Left colon (tissue), 2 donors: ENCODE measurements at regions not wholly inside any gene's neighbourhood (a gene's known extent, or its start where the extent isn't known, plus 50 kb on each side); places are given as distances from the start of the nearest gene placed in this dataset.
A peak's percentile ranks its signal among the peaks of the same experiment; 100 is the strongest.

Experiments
- ATAC-seq: fragments of 200-7000 bp; cut with Tn5 transposase; one replicate; pipeline ENCODE4 v1.9.1; 2020; ENCODE audit warnings: mild to moderate bottlenecking, moderate library complexity
- DNase-seq, 2 donors: peaks; one replicate each; pipeline ENCODE4 v3.0.0-alpha.2; 2020
- intact Hi-C, 2 donors: fragments of 100-400 bp; cut with DNase I in 1 of 2; cut with micrococcal nuclease in 1 of 2; formaldehyde crosslinking; loops; one replicate each; pipeline versions ENCODE4 v1.11.2 to v1.14.0; 2022; cut with DNase I, micrococcal nuclease
- donor health status: DM: no; HTN: no; CAD: no.
- donor health status: DM: yes; HTN: yes; CAD: no.

GRCh38 chr1:8267307-8267706, 50.6 kb upstream of the SLC45A1 start:
- intact Hi-C loops = no loop called here
- no peak for DNase-seq
- ATAC-seq = no peak

DNA sequence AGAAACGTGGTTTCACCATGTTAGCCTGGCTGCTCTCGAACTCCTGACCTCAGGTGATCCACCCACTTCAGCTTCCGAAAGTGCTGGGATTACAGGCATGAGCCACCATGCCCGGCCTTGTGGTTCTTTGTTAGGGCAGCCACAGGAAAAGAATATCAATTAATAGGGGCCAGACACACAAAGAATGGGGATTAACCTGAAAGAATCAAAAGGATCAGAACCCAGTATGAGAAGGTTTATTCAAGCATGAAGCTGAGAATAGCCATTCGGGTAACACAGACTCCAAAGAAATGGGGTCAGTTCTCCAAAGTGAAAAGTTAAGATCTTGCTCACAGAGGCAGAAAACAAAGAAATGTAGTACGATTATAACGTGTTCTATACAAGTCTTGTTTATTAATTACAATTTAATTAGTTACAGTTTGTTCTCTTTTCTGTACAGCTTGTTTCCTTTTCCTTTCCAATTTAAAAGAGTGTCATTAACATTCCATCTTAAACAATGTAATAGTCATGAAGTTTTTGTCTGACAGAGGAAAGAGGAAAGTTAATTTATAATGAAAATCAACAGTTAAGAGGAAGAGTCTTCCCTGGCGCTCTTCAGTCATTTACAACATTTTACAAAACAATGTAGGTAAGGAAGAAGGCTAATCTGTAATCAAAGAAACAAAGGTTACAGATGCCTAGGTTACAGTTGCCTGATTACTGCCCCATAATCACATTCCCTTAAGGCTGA, 51.3 kb upstream of the SLC45A1 start:
- ATAC-seq = peak; percentile 25
- intact Hi-C loops = no loop called here
- DNase-seq = no peak

GRCh38 chr1:8263791-8264190, 54.1 kb upstream of the SLC45A1 start:
- ATAC-seq (no peak), DNase-seq (no peak)
- intact Hi-C loops = no loop called here

- intact Hi-C loops = no loop called here
- no peak for DNase-seq
- ATAC-seq = no peak
These were observed 56.5 kb upstream of the SLC45A1 start for GRCh38 chr1:8261398-8261762.

GRCh38 chr1:8259498-8260290, 58.2 kb upstream of the SLC45A1 start:
- intact Hi-C loops = no loop called here
- ATAC-seq (peak; percentile 38), DNase-seq (peak; percentile 55 to 61)

- ATAC-seq = no peak
- no peak for DNase-seq
- intact Hi-C loops = no loop called here
These were observed 60.3 kb upstream of the SLC45A1 start for GRCh38 chr1:8257621-8258020.

DNA sequence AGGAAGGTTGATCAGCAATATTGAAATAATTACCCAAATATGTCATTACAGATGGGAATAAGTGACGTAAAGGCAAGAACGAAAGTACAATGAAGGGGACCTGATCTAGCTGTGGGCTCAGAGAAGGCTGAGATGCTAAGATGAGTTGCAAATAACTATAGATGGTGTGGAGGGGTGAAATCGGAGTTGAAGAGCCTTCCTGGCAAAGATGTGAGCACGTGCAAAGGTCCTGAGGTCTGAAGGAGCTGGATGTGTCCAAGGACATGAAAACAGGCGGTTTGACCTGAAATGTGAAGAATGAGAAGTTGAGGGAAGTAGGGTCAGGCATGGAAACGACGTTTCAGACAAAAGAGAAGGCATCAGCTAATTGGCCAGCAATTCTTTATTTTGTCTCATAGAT, 61.6 kb upstream of the SLC45A1 start:
- intact Hi-C loops = no loop called here
- DNase-seq (no peak), ATAC-seq (no peak)

GRCh38 chr1:8255712-8256111, 62.2 kb upstream of the SLC45A1 start:
- DNase-seq = no peak
- ATAC-seq = peak; percentile 2
- intact Hi-C loops = no loop called here

GRCh38 chr1:8252266-8252951, 65.5 kb upstream of the SLC45A1 start:
- ATAC-seq = no peak
- DNase-seq = no peak
- intact Hi-C loops = no loop called here

DNA sequence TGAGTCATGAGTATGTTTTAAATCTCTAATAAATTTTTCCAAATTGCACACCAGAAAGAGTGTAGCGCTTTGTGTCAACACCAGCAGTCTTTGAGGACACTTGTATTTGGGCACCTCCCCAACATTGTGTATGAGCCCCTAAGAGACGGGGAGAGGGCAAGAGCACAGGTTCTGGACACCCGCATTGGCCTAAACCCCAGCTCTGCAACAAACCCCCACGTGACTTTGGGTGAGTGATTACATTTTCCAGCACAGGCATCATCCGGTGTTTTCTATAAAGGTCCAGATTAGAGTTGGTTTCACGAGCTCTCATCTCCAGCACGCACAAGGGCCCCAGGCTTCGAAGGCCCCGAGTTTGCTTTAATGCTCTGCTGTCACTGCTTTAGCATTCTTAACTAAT, 66.3 kb upstream of the SLC45A1 start:
- intact Hi-C loops = no loop called here
- no peak for DNase-seq
- no peak for ATAC-seq

DNA sequence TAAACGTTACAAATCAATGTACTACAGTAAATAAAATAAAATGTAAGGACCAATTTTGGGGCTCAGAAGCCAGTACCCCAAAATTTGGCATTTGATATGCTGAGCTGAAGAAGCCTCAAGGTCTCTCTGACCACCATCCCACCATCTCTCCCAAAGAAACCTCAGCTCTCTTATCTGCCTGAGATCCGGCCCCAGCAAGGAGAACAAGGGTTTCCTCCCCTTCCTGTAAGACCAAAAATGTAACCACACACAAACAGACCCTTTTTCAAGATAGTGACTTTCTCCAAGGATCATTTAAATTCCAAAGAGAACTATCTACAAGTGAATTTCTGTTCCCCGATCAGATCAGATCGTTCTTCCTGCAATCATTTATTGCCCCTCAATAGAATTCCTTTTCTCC, 68.1 kb upstream of the SLC45A1 start:
- no peak for DNase-seq
- intact Hi-C loops = no loop called here
- ATAC-seq = no peak

GRCh38 chr1:8247811-8248436, 70.0 kb upstream of the SLC45A1 start:
- intact Hi-C loops = no loop called here
- ATAC-seq (peak; percentile 90), DNase-seq (no peak)

- intact Hi-C loops = no loop called here
- no peak for ATAC-seq
These were observed 73.6 kb upstream of the SLC45A1 start for GRCh38 chr1:8244304-8244703.

DNA sequence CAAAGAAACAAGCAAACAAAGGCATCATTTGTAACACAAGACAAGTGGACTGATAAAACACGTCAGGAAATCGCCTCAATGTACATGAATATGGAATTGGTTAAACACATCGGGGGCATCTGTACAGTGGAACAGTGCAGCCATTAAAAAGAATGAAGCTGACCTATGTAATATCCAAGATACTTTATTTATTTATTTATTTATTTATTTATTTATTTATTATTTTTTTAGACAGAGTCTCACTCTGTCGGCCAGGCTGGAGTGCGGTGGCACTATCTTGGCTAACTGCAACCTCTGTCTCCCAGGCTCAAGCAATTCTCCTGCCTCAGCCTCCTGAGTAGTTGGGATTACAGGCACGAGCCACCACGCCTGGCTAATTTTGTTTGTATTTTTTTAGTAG, 75.4 kb upstream of the SLC45A1 start:
- intact Hi-C loops = no loop called here
- DNase-seq (no peak), ATAC-seq (no peak)

More at GRCh38 chr1:8244304-8244703, 73.6 kb upstream of the SLC45A1 start:
- DNase-seq = no peak

DNA sequence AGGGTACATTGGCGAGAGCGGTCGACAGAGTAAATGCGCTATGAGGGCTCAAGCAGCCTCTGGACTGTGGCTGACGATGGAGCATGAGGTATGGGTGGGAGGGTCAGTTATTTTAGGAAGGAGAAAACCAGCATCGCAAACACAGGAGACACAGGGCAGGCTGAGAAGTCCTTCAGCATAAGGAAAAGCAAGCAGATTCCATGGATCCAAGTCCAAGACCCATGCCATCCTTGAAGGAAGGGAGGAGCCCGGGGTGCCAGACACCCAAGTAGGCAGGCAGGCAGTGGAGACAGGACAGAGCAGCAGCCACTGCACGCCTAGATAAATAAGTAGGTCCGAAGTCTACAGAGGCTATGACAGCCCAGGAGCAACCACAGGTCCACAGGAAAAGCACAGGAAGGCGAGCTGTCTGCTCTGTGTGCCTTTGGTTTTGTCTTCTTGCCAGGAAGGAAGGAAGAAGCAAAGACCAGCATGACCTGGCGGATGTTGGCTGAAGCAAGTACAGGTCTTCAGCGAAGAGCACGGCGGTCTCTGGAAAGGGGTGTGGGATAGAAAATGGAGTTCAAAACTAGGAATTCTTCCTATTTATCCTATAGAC, 76.4 kb upstream of the SLC45A1 start:
- peak; percentile 84 for ATAC-seq
- peak; percentile 66 to 83 for DNase-seq
- intact Hi-C loops = no loop called here

GRCh38 chr1:8239306-8240023, 78.4 kb upstream of the SLC45A1 start:
- DNase-seq = peak; percentile 58 to 78
- intact Hi-C loops = loop anchor here in 1 of 2 donors (10.0 kb wide), 1 partner anchor 205 kb away; no protein-coding TSS in a partner anchor
- peak; percentile 69 for ATAC-seq

DNA sequence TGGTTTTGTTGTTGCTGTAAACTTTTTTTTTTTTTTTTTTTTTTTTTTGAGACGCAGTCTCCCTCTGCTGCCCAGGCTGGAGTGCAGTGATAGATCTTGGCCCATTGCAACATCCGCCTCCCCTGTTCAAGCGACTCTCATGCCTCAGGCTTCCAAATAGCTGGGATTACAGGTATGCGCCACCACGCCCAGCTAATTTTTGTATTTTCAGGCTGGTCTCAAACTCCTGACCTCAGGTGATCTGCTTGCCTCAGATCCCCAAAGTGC, 78.9 kb upstream of the SLC45A1 start:
- intact Hi-C loops = loop anchor here in 1 of 2 donors (10.0 kb wide), 1 partner anchor 204 kb away; no protein-coding TSS in a partner anchor
- DNase-seq (peak; percentile 37 to 58), ATAC-seq (peak; percentile 62)
